ENCODE measurements at regions not wholly inside any gene's neighbourhood (a gene's known extent, or its start where the extent isn't known, plus 50 kb on each side); places are given as distances from the start of the nearest gene placed in this dataset.

DNA sequence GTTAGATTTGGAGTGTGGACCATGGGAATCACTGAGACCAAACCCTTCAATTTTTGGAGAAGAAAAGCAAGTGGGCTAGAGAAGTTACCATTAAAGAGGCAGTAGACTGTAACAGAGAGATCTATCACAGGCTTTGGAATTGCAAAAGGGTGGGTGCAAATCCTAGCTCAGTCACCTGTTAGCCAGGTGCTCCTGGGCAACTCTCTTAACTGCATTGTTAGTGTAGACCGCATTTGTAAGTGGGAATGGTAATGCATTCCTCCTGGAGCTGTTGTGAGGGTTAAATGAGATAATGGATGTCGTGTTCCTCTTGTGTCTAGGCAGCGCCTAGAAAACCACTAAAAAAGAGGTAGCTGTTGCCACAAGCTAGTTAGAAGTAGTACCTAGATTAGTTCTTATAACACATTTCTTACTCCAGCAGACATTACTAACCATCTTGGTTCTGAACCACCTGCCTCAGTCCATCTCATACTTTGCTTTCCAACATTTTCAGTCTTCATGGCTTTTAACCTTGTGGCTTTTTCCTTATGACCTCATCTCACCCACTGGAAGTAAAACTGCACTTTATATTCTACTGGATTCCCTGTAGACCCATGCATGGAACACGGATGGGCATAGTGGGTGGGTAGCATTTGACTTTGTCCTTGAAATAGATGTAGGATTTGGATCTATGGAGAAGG is 153.0 kb downstream of the HIPK3 start:
- peaks cover 10% of the 10 kb centered on the region for H3K27me3 Mint-ChIP-seq
- no peak overlapping the region for H3K27ac Mint-ChIP-seq
- H3K4me1 Mint-ChIP-seq (ENCODE audit: low read depth) = no peaks in the 10 kb centered on the region
- ATAC-seq (no peak), DNase-seq (no peak)
- no peak for TF ChIP-seq CTCF (IDR thresholded peaks at IDR 0.05)
- no peaks in the 10 kb centered on the region for H3K9me3 Mint-ChIP-seq
- no peaks in the 10 kb centered on the region for H3K36me3 Mint-ChIP-seq (ENCODE audit: low read depth)
- H3K4me3 Mint-ChIP-seq = no peak overlapping the region
- intact Hi-C loops (cut with micrococcal nuclease) = no loop called here
- POLR2A ChIA-PET = no interaction called here
- CTCF ChIA-PET = no interaction called here
